Superior temporal gyrus (tissue), 1 donor: ENCODE measurements at regions not wholly inside any gene's neighbourhood (a gene's known extent, or its start where the extent isn't known, plus 50 kb on each side); places are given as distances from the start of the nearest gene placed in this dataset.
"Not testable (repeated sequence)": the region's sequence is repeated elsewhere in the genome, so short reads cannot be mapped to it uniquely, and the experiment has no call there.

Source experiments
- DNase-seq: peaks from one replicate; pipeline ENCODE4 v3.0.0-alpha.2; 2016; ENCODE audit errors: extremely low spot score

- no peak for DNase-seq
Measured at GRCh38 chr2:8118940-8119781, 562.7 kb upstream of the ID2 start.

DNA sequence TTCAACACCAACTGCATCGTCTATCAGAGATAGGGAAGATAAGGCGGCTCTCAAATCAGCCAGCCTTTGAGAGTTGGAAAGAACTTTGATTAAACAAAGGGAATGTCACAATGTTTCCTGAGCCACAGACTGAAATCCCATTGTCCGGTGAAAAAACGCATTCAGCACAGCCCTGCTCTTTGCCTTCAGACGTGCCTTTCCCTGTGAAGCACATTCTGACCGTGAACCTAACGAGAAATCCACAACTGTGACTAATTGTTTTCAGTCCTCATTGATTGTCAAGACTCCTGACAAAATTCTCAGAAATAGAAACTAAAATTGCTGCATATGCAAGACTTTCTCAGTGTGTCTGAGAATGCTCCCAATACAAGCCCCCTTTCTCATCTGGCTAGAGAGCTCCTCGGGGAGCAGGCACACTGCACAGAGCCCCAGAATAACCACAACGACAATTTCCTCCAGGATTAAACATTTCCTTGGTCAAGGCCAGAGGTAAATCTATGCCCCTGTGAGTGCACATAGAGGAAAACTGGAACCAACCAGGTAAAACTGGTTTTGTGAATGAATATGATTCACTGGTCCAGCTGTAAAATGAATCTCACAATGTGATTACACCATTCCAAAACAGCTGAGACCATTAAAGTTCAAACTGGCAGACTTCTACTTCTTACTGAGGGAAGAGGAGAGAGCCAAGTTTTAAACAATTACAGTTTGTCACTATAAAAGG lies 561.9 kb upstream of the ID2 start:
- DNase-seq = no peak

- no peak for DNase-seq
Measured at GRCh38 chr2:8120506-8120860, 561.4 kb upstream of the ID2 start.

DNA sequence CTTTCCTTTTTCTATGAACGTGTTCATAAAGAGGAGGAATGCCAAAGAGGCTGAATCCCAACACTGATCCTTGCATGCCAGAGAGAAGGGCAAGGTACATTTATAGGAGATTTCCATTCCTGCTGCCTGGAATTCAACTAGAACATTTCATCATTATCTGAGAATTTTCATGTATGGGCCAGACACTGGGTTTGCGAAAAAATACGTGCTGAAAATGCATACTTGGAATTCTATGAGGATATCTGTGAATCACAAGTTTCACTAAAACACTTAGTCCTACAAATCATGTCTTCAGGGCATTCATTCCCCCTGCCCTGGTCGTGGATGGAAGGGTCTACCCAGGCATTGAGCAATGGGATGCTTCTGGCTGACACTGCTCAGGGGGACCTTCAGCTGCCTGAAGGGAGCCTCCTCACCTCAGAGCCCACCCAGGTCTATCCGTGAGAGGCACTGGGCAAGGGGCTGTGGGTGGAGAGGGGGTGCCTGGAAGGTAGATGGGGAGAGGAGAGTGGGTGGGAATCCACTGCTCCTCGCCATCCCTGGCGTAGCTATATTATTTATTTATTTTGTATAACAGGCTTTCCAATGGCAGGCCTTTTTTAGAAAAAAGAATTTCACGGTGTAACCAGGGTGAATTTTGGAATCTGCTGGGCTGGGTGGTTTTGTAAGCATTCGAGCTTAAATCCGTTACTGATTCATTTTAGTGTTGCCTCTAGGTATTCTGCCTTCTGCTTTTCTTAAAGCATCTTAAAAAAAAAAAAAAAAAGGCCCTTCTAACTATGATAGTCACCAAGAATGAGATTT lies 560.6 kb upstream of the ID2 start:
- DNase-seq = no peak

GRCh38 chr2:8121826-8122513 lies 559.9 kb upstream of the ID2 start:
- no peak for DNase-seq

- no peak for DNase-seq
Measured at GRCh38 chr2:8122520-8122919, 559.3 kb upstream of the ID2 start.

- DNase-seq = no peak
Measured at GRCh38 chr2:8123464-8123863, 558.4 kb upstream of the ID2 start.

DNA sequence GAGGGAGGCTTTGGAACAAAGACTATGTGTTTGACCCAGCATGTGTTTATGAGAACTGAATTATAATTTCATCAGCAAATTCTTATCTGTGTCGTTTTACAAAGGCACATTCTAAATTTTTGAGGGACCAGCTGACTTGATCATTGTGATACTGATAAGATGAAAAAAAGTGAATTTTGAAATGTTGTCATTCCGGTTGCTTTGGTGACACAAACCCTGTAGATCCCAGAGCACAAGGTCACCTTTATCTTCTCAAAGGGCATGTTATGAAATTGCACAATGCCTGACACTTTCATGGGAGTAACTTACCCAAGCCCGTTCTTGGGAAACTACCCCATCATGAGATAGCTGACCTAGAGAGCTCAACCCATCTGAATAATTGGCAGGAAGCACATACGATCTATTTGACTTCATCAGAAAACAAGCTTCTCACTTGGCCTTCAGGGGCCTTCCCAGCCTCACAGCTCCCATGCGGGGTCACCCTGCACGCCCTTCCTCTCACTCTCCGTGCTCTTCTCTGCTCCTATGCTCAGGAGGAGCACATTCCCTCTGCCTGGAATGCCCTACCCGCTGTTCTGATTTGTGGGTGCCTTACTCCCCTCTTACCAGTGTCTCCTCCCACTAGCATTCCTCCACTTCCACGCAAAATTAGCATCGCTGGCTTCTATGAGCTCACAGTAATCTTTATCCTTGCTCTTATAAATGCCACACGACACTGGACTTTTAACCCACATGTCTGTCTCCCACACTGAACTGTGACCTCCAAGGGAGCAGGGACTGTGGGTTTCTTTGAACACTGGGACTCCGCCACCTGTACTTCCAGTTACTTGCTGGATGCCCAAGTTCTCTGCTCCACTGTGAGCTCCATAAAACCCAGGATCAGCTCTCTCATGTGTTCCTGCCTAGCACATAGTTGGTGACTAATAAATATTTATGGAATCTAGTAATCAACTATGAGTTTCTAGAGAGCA lies 555.8 kb upstream of the ID2 start:
- DNase-seq = no peak

DNA sequence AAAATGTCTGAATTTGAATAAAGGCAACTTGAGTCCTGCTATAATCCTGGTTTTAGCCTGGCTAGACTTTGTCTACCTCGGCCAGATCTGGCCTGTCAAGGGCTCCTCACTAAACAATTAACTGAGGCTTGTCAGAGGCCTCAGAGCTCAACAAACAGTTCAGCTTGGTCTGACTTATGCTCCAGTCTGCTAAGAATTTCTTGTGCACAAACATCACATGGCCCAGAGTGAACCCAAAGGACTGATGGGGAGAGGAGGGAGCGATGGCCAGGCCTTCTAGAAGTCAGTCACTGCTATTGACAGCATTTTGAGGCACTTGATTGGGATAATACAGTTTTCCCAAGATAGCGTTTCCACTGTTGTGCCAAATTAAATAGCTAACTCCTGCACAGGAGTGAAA lies 555.1 kb upstream of the ID2 start:
- no peak for DNase-seq

GRCh38 chr2:8131423-8131822 lies 550.4 kb upstream of the ID2 start:
- DNase-seq = not testable (repeated sequence)

GRCh38 chr2:8132351-8132831 lies 549.5 kb upstream of the ID2 start:
- DNase-seq = no peak

DNA sequence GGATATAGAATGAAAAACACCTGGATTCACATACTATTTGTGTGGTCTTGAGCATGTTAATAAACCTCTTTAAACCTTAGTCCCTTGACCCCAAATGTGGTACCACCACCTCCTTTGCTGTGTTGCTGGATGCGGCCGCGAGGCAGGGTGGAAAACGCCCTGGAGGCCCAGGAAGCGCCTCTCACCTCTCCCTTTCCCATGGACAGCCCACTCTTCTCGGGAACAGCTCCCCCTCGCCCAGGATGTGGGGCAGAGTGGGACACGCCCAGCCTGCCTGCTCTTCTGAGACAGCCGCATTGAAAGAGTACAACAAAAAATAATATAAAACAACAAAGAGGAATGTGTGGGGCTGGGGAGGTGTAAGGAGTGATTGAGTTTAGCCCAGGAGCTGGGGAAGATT lies 549.0 kb upstream of the ID2 start:
- DNase-seq = no peak

- DNase-seq = no peak
Measured at GRCh38 chr2:8133363-8133762, 548.5 kb upstream of the ID2 start.

DNA sequence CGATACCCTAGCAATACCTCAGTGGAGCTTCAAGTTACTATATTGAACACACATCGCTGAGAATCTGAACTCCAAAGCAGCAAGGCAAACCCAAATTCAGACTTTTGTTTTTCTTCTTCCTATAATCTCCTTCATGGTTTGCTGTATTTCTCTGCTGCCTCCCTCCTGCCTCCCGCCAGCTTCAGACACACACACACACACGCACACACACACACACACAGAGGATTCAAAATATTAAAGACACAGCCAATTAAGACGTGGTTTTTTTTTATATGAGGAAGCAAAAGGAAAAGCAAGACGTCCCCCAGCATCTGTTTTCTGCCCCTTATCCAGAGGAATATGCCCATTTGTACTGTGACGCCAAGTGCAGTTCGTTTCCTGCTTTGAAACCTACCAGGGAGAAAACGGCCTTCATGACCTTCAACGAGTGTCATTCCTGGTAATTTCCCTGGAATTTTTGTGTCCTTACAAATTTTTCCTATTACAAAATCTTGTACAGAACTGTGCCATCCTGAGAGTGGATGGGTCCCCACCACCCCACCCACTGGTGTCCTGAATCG lies 547.9 kb upstream of the ID2 start:
- DNase-seq = no peak

DNA sequence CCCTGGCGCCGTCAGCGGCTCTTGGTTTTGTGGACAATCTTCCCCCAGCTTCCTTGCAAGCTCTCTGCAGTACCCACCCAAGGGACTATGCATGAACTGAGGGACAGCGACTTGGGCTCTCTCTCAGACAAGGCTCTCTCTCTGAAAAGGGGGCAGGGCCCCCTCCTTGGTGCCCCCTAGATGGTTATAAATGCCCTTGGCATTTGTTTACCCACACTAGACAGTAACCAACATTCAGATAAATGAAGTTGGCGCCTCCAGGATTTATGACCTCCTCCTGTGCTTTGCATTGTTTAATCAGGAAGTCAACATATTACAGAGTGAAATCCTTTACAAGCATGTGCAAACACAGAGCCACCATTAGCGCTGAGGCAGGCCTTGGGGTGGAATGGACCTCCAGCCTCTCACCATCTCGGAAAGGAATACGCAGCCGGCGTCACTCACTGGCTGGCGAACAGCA lies 547.4 kb upstream of the ID2 start:
- no peak for DNase-seq

DNA sequence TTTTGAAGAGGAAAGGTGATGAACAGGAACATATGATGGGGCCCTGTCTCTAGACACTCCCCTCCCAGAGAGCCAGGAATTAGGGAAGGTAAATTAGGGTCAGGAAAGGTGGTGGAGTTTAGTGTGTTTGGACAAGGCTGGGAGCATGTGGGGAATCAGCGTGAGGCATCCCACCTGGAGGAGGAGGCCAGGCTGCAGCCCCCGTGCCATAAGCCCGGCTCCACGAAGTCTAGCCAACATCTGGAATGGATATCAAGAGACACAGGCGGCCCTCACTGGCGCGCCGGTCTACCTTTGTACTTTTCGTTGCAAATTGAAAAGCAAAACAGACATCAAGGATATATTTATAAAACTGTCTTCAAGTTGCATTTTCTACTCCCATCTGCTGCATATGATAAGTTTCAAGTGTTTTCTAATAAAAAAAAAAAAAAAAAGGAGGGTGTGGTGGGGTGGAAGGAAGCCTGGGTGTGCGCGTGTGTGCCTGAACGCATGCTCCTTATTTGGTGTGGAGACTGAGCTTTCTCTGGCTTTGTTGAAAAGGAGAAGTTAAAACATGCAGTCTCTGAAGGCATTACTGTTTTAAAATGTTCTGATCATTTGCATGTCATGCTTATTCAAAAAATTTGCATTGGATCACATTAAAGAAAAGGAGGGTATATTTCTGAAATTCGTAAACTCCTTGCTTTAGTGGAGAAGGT lies 546.7 kb upstream of the ID2 start:
- no peak for DNase-seq

GRCh38 chr2:8137801-8138200 lies 544.1 kb upstream of the ID2 start:
- DNase-seq = no peak

GRCh38 chr2:8138525-8138922 lies 543.3 kb upstream of the ID2 start:
- no peak for DNase-seq

DNA sequence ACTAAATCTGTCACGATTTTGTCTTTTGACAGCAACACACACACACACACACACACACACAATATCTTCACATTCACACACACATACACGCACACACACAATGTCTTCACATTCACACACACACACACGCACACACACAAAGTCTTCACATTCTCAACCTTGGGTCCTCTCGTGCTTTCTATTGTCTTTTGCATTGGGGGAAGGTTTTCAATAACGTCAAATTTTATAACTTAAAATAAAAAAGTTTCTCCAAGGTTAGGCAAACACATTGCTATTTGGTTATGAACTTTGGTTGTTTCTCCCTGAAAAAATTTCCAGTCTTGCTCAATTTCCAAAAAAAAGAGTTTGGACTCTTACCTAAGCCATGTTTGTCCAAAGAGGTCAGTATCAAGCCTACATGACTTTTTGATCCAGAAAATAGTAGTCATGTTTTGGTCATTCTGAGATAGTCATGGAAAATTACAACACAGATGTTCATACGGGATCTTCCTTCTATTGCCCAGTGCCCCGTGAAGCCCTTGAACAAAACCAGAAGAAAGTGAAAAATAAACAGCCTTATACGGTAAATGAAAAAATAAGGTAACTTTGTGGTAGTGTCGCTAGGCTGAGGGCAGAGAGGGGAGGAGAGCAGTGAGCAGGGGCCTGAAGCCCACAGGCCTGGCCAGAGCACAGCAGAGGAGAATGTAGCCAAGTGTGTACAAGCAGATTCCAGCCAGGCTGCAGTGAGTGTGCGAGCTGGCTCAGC lies 542.8 kb upstream of the ID2 start:
- DNase-seq = no peak
